Inflammatory macrophage (primary cell): ENCODE measurements at regions not wholly inside any gene's neighbourhood (a gene's known extent, or its start where the extent isn't known, plus 50 kb on each side); places are given as distances from the start of the nearest gene placed in this dataset.
A peak's percentile ranks its signal among the peaks of the same experiment; 100 is the strongest.

Experiments used
- DNase-seq, 2 donors: peaks; one replicate each; pipeline ENCODE4 v3.0.0-alpha.2; 2020 to 2022

GRCh38 chr20:17856837-17857605 lies 111.6 kb downstream of the SNX5 start:
- no peak for DNase-seq

DNA sequence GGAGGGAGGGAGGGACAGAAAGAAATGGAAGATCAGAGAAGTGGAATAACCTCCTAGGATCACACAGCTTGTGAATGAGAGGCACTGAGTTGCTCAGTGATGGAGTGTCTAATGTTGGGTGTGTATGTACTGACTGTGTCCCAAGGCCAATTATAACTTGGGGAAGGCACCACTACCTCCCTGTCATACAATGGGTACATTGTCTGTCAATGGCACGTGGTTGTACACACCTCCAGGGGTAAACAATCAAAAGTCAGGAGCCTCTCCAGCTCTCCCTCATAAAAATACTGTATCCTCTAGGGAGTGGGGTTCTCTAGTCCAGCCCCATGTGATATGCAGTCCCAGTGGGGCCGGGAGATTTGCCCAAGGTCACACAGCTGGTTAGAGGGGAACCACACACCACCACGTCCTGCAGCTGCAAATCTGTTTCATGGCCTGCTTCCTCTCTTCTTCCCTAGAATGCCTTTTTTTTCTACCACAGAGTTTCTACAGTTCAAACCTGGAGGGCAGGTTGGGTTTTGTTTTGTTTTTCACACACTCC lies 112.5 kb downstream of the SNX5 start:
- no peak for DNase-seq

- peak; percentile 12 to 37 for DNase-seq
These were observed 114.2 kb downstream of the SNX5 start for GRCh38 chr20:17854307-17854903.

DNA sequence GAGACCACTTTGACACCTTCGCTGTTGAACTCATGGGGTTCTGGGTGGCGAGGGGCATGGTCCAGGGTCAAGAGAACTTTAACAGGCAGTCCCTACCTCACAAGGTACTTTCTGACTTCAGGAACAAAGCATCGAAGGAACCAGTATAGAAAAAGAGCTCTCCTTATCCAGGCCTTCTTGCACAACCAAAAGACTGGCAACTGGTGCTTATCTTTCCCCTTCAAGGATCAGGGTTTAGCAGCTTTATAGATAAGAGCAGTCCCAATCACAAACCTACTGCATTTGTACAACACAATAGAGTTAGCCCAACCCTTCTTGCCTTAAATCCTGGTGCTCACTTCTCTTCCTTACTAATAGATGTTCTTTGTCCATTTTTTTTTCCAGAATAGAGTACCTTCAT lies 116.3 kb downstream of the SNX5 start:
- DNase-seq = no peak

- DNase-seq = no peak
These were observed 117.9 kb downstream of the SNX5 start for GRCh38 chr20:17850684-17851026.

- DNase-seq = peak; percentile 45 to 68
These were observed 118.5 kb downstream of the SNX5 start for GRCh38 chr20:17849901-17850683.

DNA sequence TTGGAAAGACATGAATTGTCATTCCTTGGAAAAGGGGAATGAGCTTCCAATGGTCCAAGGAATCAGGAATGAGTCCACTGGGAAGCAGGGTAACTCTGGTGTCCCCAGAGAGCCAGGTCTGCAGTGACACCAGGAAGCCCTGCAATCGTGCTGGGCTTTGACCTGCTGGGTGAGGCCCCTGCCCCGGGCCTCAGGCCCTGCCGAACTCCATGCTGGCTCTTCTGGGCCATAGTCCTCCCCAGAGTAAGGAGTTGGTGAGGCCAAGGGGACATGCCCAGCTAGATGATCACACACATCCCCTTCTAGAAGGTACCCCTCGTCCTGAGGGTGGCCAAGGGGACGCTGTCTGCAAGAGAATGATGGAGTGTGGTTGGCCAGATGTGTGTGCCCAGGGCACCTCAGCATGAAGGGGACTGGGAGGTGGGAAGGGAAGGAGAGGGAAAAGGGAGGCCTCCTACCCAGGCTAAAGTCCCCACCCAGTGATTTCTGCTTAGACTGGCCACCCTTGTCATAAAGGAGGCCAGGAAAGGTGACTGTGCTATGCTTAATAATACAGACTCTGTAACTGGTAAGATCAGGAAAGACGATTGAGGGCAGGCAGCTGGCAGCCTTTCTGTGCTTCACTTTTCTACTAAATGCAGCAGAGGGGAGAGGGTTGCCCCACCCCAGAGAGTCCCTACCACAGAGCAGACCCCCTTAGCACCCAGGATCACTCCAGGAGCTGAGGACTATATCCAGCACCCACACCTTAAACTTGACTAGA lies 119.3 kb downstream of the SNX5 start:
- no peak for DNase-seq

- no peak for DNase-seq
These were observed 120.1 kb downstream of the SNX5 start for GRCh38 chr20:17848249-17849048.

- no peak for DNase-seq
These were observed 122.7 kb downstream of the SNX5 start for GRCh38 chr20:17845701-17846475.

DNA sequence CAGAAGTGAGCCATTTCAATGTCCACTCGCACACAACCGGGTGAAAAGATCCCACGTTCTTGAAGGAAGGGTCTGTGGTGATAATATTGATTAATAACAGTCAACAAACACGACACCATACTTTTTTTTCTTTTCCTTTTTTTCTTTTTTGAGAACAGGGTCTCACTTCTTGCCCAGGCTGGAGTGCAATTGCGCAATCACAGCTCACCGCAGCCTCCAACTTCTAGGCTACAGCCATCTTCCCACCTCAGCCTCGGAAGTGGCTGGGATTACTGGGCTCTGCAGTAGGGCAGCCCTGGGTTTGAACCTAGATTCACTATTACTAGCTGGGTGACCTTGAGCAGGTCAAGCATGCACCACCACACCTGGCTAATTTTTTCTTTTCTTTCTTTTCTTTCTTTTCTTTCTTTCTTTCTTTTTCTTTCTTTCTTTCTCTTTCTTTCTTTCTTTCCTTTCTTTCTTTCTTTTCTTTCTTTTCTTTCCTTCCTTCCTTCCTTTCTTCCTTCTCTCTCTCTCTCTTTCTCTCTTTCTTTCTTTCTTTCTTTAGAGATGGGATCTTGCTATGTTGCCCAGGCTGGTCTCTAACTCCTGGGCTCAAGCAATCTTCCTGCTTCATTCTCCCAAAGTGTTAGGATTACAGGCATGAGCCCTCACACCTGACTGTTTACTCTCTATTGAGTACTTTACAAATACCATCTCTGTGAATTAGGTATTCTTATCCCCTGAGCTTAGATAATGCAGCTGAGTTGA lies 123.9 kb downstream of the SNX5 start:
- no peak for DNase-seq

DNA sequence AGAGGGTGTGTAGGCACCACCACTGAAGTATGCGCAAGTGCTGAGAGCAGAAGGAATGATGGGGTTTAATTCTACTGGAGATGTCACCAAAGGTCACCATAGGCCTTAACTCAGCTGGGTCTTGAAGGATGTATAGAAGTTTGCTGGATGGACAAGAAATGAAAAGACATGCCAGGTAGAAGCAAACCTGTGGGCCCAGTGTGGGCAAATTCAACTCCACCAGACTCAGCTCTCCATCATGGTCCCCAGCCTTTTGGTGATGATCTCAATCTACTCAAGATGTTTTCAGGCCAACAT lies 124.5 kb downstream of the SNX5 start:
- no peak for DNase-seq

DNA sequence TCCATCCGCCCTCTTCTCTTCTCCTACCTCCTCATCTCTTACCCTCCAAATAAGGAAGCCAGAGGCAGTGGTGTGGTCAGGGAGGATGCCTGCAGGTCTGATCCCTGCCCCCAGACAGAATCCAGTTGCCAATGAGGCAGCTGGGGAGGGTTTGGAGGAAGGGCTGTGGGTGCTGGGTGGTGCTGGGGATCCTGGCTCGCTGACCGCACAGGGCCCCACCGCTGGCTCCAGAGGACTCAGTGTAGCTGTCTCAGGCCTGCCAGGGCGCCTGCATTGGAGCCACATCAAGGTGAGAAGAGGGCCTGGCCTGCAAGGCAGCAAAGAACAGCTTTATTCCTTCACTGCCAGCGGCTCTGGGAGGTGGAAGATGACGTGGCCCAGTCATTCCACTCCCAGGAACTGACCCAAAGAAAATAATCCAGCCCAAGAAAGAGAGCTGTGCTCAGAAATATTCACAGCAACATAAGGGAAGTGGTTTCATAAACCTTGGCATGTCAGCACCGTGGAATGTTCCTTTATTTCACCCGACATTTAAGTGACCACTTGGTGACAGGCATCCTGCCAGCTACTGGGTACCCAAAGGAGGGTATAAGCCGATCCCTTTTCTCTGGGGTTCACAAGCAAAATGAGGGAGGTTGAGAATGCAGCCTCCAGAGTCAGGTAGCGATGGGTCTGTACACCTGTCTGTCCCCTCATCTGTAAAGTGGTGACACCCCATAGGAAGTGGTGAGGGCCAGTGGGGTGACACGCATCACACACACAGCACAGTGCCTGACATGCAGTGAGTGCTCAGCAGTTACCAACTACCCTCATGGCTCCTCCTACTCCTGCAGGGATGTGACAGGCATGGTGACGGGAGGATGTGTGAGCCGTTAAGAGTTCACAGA lies 125.1 kb downstream of the SNX5 start:
- DNase-seq = no peak

DNA sequence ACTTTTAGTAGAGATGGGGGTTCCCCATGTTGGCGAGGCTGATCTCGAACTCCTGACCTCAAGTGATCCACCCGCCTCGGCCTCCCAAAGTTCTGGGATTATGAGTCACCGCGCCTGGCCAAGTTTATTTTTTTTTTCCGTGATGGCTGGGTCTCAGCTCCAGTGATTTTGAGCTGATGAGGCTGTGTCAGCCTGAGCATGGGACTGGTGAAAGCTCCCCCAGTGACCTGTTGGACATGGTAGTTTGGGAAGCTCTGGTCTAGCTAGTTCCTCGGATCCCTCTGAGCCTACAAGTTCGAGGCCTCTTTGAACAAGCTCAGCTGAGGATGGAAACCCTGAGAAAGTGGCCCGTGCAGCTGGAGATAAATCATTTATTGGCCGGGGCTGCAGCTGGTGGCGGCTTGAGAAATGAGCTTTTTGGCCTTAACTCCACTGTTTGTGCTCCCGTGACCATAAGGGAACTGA lies 126.8 kb downstream of the SNX5 start:
- DNase-seq = no peak

DNA sequence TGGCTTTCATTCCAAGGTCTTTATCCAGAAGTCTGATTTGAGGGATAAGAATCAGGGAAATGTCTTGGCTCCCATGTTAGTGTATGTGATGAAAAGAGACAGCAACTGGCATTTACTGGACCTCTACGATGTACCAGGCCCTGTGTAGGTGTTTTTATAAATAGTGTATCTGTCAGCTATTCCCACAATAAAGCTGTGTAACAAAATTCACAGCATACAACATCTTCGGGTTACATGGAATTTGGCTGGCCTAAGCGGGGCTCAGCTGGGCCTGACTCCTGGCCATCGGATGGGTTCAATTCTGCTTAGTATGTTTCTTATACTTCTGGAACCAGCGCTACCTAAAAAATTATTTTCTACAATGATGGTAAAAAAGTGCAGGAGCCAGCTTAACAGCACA lies 128.2 kb downstream of the SNX5 start:
- no peak for DNase-seq

DNA sequence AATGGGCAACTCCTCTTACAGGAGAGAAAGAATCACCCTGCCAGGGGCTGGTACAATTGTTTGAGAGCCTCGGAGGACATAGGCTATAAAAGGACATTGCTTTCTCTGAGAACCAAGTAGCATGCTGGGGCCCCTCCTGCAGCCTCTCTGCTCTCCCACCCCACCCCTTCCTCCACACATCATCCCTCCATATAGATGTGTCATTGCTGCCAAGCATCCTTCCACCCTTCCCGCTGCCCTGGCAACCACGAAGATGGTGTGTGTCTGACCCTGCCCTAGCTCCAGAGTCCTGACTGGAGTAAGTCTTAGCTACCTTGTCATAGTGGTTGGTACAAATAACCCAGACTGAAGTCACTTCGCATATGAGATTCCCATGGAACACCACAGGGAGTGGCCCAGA lies 129.7 kb downstream of the SNX5 start:
- no peak for DNase-seq

DNA sequence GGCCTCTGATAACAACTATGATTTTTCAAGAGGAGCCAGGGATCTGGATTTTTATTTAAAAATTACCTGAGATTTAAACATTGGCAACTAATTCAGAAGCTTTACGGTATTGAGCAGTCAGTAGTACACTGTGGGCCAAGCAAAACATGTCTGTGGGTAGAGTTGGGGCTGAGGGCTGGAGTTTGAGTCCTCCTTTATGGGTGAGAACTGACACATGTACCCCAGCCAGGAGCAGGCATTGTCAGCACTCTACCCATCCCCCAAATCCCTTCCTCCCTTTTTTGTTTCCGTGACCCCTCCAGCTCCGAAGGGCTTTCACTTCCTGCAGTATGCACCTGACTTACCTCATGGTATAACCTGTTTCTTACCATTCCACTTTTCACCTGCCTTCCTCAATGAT lies 131.4 kb downstream of the SNX5 start:
- no peak for DNase-seq

DNA sequence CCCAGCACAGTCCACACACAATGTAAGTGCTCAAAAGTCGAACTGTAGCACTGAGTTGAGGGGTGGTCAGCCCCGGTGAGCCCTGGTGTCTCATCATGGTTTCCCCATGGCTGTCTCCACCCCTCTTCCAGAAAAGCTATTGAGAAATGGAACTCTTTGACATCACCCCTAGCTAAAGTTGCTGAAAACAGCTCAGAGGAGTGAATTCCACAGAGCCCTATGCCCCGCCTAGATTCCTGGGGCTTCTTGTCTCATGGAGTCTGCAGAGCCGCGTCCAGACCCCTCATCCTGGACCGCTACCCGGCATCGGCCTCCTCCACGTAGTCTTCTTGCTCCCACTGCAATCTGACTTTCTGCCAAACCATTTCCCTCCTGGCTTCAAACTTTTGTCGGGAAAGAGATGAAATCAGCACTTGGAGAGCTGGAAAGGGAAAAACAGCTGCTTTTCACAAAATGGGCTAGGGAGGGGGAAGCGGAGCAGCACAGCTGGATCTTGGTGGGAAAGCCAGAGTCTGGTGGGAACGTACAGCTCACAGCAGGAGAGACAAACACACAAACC lies 132.2 kb downstream of the SNX5 start:
- no peak for DNase-seq

GRCh38 chr20:17835934-17836300 lies 132.7 kb downstream of the SNX5 start:
- DNase-seq = no peak
